Stomach (tissue), 8 donors: ENCODE measurements at regions not wholly inside any gene's neighbourhood (a gene's known extent, or its start where the extent isn't known, plus 50 kb on each side); places are given as distances from the start of the nearest gene placed in this dataset.

ENCODE experiments used
- DNase-seq, 2 donors: peaks; one replicate each; pipeline versions ENCODE4 v3.0.0 to v3.0.0-alpha.2; 2013 to 2019
- H3K27ac ChIP-seq, 5 donors: fragments of 200-600 bp in 4 of 5; sonication (generic) in 4 of 5; one replicate each; pipeline ENCODE4 v1.5.1; 2013 to 2019; ENCODE audit warnings: mild to moderate bottlenecking in 1 of 5, moderate library complexity in 1 of 5
- H3K27me3 ChIP-seq, 3 donors: fragments of 200-600 bp; sonication (generic); one replicate each; pipeline ENCODE4 v1.5.1; 2017 to 2019; ENCODE audit warnings: mixed run types in 1 of 3
- H3K36me3 ChIP-seq, 4 donors: fragments of 200-600 bp; sonication (generic); 1 replicate in 3 of 4; 2 replicates in 1 of 4; pipeline ENCODE4 v1.5.1; 2016 to 2019
- H3K4me1 ChIP-seq, 4 donors: fragments of 200-600 bp; sonication (generic); one replicate each; pipeline ENCODE4 v1.5.1; 2016 to 2019
- H3K4me3 ChIP-seq, 4 donors: fragments of 200-600 bp; sonication (generic) in 3 of 4; one replicate each; pipeline ENCODE4 v1.5.1; 2016 to 2019; ENCODE audit warnings: mild to moderate bottlenecking in 1 of 4
- H3K9me3 ChIP-seq, 4 donors: fragments of 200-600 bp; sonication (generic); one replicate each; pipeline ENCODE4 v1.5.1; 2016 to 2019
- CTCF ChIP-seq, 7 experiments: fragments of 450-650 bp in 4 of 7; fragments of 200-600 bp in 3 of 7; sonication (generic) in 3 of 7; IDR thresholded peaks; one replicate each; pipeline ENCODE4 v1.5.1; 2016 to 2019; ENCODE audit warnings: antibody characterized with exemption in 7 of 7, control low read depth in 2 of 7, mild to moderate bottlenecking in 1 of 7
- EP300 ChIP-seq: sonication (generic); formaldehyde crosslinking; IDR thresholded peaks from one replicate; pipeline ENCODE4 v1.6.1; 2017; ENCODE audit warnings: antibody characterized with exemption
- POLR2A ChIP-seq, 4 donors: fragments of 450-650 bp; IDR thresholded peaks; one replicate each; pipeline ENCODE4 v1.6.1; 2016; ENCODE audit warnings: antibody characterized with exemption in 4 of 4, control low read depth in 2 of 4, mild to moderate bottlenecking in 1 of 4, moderate library complexity in 1 of 4
- POLR2AphosphoS5 ChIP-seq, 3 donors: sonication (generic); formaldehyde crosslinking; IDR thresholded peaks; one replicate each; pipeline ENCODE4 v1.6.1; 2016; ENCODE audit warnings: antibody characterized with exemption in 3 of 3
- WGBS, 5 donors: extraction: QIAGEN DNeasy Blood & Tissue Kit in 3 of 5; methylation state at CpG; one replicate each; pipeline versions ENCODE4 v1.1.5 to v1.1.7; 2013 to 2018; 5-methylcytosine and 5-hydroxymethylcytosine counted together
- intact Hi-C: fragments of 100-400 bp; cut with DNase I; formaldehyde crosslinking; loops from one replicate; pipeline ENCODE4 v1.15.1; 2023; ENCODE audit warnings: low total_unique reads
- donor health status: healthy with polysubstance abuse.
- donor health status: Bipolar disorder and iron deficiency.
- donor health status: healthy.

GRCh38 chr5:165130656-165131055 lies 1625.2 kb downstream of the MAT2B start:
- DNase-seq = no peak
- Histone ChIP-seq H3K4me3 (no peak overlapping the region), H3K36me3 (no peaks in the 10 kb centered on the region), H3K9me3 (no peaks in the 10 kb centered on the region), H3K27me3 (no peaks in the 10 kb centered on the region), H3K4me1 (no peaks in the 10 kb centered on the region), H3K27ac (no peak overlapping the region)
- no peak for TF ChIP-seq POLR2A (IDR thresholded peaks at IDR 0.05)
- no peak for TF ChIP-seq EP300
- TF ChIP-seq POLR2AphosphoS5 (IDR thresholded peaks at IDR 0.05) = no peak
- no peak for TF ChIP-seq CTCF (IDR thresholded peaks at IDR 0.05)
- WGBS, 5 donors = 59 to 68% (median 63%) methylated on average over 4 of the region's 4 CpGs
- intact Hi-C loops = no loop called here

GRCh38 chr5:165134155-165134554 lies 1628.7 kb downstream of the MAT2B start:
- TF ChIP-seq POLR2AphosphoS5 (IDR thresholded peaks at IDR 0.05) (no peak), EP300 (no peak), POLR2A (IDR thresholded peaks at IDR 0.05) (no peak), CTCF (IDR thresholded peaks at IDR 0.05) (no peak)
- Histone ChIP-seq H3K4me1 (peaks cover 0 to 5% (median 0%) of the 10 kb centered on the region in 4 donors), H3K4me3 (no peak overlapping the region), H3K27me3 (no peaks in the 10 kb centered on the region), H3K27ac (no peak overlapping the region), H3K36me3 (no peaks in the 10 kb centered on the region), H3K9me3 (no peaks in the 10 kb centered on the region)
- 70 to 88% (median 81%) methylated on average over 6 of the region's 6 CpGs for WGBS, 5 donors
- DNase-seq = no peak
- intact Hi-C loops = no loop called here

GRCh38 chr5:165135565-165135964 lies 1630.1 kb downstream of the MAT2B start:
- no peaks in the 10 kb centered on the region for H3K36me3 ChIP-seq
- DNase-seq = no peak
- intact Hi-C loops = no loop called here
- no peak overlapping the region for H3K27ac ChIP-seq
- TF ChIP-seq POLR2A (IDR thresholded peaks at IDR 0.05) (no peak), EP300 (no peak), CTCF (IDR thresholded peaks at IDR 0.05) (no peak), POLR2AphosphoS5 (IDR thresholded peaks at IDR 0.05) (no peak)
- H3K4me3 ChIP-seq = no peak overlapping the region
- peaks cover 0 to 5% (median 0%) of the 10 kb centered on the region in 4 donors for H3K4me1 ChIP-seq
- H3K9me3 ChIP-seq = no peaks in the 10 kb centered on the region
- no peaks in the 10 kb centered on the region for H3K27me3 ChIP-seq
- WGBS, 5 donors = 23 to 46% (median 30%) methylated on average over 1 of the region's 1 CpG

GRCh38 chr5:165137701-165138100 lies 1632.3 kb downstream of the MAT2B start:
- no peak for DNase-seq
- no peak overlapping the region for H3K27ac ChIP-seq
- H3K9me3 ChIP-seq = no peaks in the 10 kb centered on the region
- no peaks in the 10 kb centered on the region for H3K36me3 ChIP-seq
- 37 to 63% (median 54%) methylated on average over 2 of the region's 2 CpGs for WGBS, 5 donors
- TF ChIP-seq CTCF (IDR thresholded peaks at IDR 0.05) (no peak), POLR2A (IDR thresholded peaks at IDR 0.05) (no peak), EP300 (no peak), POLR2AphosphoS5 (IDR thresholded peaks at IDR 0.05) (no peak)
- H3K4me3 ChIP-seq = no peak overlapping the region
- H3K27me3 ChIP-seq = no peaks in the 10 kb centered on the region
- intact Hi-C loops = no loop called here
- H3K4me1 ChIP-seq = peaks cover 0 to 5% (median 0%) of the 10 kb centered on the region in 4 donors
